ENCODE measurements at regions not wholly inside any gene's neighbourhood (a gene's known extent, or its start where the extent isn't known, plus 50 kb on each side); places are given as distances from the start of the nearest gene placed in this dataset.

DNA sequence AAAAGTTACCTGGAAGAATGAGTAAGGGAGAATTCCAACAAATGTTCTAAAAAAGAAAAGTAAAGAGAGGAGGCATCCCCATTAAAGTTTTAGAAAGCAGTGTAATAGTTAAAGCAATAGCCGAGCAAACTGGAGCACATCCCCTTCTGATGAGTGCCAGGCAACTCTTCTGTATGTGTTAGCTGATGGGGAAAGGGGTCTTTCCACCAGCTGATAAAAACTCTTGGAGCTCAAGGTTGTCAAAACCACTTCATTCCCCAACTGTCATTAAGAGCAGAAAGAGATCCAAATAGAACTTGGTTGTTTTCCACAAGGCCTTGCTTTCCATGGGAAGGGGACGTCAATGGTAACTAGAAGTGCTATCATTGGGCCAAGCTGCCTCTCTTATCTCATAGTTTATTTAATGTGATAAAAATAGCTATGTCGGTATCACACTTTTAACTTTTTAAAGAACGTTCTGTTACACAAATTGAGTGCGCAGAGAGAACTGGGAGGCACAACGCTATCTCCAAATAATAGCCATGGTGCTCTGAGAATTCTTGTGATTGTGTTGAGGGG lies 116.9 kb downstream of the POLR2M start:
- DNase-seq (ENCODE audit: low read depth in 3 of 3): no peak

GRCh38 chr15:57824186-57824585 lies 117.7 kb downstream of the POLR2M start:
- DNase-seq (ENCODE audit: low read depth in 3 of 3): no peak

GRCh38 chr15:57827021-57827420 lies 120.5 kb downstream of the POLR2M start:
- DNase-seq (ENCODE audit: low read depth in 3 of 3): no peak

- DNase-seq (ENCODE audit: low read depth in 3 of 3): no peak
Measured at GRCh38 chr15:57827971-57828370, 121.5 kb downstream of the POLR2M start.

DNA sequence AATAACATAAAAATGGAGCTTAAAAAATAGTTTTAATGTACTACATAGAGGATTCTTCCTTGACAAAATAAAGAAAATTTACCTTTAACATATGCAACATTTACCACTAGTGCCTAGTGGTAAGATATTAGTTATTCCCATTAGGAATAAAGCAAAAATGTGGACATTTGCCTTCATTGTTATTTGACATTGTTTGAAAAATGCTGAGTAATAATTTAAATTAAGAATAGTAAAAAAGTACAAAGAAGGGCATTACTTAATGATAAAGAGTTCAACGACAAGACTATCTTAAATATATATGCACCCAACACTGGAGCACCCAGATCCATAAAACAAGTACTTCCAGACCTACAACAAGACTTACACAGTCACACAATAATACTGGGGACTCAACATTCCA lies 125.7 kb downstream of the POLR2M start:
- DNase-seq (ENCODE audit: low read depth in 3 of 3): no peak

DNA sequence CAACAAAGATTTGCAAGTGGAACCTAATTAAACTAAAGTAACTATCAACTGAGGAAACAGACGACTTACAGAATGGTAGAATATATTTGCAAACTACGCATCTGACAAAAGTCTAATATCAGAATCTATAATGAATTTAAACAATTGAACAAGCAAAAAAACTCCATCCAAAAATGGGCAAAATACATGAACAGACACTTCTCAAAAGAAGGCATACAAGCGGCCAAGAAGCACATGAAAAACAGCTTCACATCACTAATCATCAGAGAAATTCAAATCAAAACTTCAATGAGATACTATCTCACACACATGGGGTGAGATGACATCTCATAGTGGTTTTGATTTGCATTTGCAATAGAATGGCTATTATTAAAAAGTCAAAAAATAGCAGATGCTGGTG lies 128.6 kb downstream of the POLR2M start:
- DNase-seq (ENCODE audit: low read depth in 3 of 3): no peak

DNA sequence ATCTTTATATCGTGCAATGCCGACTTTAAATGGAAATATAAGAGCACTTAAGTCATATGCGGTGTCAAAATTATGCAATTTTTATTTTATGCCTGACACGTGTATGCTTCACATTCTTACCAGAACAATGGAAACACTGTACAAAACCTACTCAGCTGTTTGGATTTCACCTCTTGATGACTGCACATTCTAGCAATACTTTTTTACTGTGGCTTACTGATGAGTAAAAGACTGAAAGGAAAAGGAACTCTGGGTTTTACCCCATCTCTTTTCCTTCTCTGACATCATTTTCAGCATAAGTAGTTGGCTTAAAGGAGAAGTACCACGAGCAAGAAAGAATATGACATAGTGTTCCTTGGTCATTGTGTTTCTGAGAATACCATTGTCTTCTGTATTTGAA lies 142.8 kb downstream of the POLR2M start:
- no peak for DNase-seq (ENCODE audit: low read depth in 3 of 3)

DNA sequence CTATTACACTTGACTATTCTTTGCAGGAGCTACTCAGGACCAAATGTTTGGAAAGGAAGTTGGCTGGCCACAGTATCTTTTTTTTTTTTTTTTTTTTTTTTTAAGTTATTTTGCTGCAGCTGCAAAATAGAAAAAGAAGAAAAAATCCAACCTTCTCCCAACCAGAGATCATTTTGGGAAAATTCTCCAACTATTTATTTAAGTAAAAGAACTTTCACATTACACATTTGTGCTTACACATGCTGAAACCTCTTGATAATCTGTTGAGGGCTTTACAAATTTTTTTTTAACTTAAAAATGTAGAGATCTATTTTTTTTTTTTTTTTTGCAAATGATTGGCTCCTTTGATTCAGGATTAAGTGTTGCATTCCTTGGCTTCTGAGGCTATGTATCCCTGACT lies 148.0 kb downstream of the POLR2M start:
- DNase-seq (ENCODE audit: low read depth in 3 of 3): no peak

DNA sequence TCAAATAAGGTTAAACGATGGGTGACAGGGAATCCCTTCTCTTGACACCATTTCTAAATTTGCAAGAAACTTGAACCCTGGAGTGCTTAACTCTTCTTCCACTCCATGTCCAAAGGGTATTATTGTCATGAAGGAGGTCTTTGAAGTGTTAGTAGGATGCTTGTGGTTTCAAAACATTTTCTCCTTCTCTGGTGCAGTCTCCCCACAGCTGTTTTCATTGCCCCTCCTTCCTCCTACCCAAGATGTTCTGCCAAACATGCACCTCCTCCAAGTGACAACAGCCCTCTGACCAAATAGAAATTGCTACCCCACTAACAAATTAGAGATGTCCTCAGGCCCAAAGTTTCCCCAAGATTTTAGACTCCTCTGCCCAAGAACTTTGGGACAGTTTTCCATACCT lies 151.4 kb downstream of the POLR2M start:
- DNase-seq (ENCODE audit: low read depth in 3 of 3): no peak

GRCh38 chr15:57859130-57859685 lies 152.7 kb downstream of the POLR2M start:
- DNase-seq (ENCODE audit: low read depth in 3 of 3): no peak

DNA sequence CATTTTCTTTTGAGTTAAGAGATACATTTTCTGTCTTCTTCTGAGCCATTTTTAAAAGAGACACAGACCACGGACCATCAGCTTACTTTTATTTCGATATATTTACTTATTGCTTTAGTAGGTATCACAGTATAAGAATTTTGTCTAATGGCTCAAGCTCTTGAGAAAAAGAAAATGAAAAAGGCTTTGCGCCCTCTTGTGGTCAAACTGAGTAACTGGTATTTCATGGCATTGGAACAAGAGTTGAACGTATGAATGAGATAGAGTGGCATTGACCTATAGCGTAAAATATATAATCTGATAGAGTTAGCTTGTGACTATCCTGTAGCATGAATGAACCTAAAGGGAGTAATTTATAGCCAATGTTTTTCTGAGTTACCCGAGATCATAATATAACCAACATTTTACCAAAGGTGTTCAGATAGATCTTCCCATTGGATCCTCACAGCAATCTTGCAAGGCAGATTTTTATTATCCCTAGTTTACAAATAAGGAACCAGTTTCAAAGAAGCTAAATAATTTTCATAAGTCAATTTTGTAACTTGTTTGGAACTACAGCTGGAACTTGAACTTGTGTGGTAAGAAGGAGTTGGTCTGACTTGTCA lies 154.6 kb downstream of the POLR2M start:
- no peak for DNase-seq (ENCODE audit: low read depth in 3 of 3)

DNA sequence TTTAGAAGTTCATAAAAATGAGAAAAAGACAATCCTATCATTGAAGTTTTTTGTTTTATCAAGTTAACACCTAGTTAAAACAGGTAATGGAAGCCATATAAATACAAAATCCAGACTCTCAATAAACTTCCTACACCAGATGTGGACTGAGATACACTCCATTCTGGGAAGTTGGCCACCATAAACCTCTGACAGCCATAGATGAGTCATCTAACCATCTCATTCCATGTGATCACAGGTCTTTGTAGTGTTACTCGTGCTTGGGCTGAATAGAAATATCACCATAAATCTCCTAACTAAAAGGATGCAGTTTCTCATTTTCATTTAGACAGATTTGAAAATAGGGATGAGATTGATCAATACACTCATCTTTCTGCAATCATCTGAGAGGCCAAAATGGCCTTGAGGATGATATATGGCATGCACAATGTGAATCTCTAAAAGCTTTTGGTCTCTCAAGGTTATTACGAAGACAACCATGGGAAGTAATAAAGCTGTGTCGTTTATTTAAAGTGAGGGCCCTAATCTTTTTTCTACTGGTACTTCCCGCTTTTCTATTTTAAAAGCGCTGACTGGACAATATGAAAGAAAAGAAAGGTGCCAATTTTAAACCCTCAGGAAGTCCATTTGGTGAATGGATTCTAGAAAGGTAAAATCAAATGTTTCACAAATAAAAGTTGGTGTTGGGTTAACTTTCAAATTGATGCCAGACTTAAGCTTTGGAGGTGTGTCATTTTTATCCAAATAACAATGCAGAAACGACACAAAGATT lies 155.5 kb downstream of the POLR2M start:
- no peak for DNase-seq (ENCODE audit: low read depth in 3 of 3)

- DNase-seq (ENCODE audit: low read depth in 3 of 3): no peak
Measured at GRCh38 chr15:57862761-57863160, 156.2 kb downstream of the POLR2M start.

GRCh38 chr15:57865294-57865693 lies 158.8 kb downstream of the POLR2M start:
- no peak for DNase-seq (ENCODE audit: low read depth in 3 of 3)

DNA sequence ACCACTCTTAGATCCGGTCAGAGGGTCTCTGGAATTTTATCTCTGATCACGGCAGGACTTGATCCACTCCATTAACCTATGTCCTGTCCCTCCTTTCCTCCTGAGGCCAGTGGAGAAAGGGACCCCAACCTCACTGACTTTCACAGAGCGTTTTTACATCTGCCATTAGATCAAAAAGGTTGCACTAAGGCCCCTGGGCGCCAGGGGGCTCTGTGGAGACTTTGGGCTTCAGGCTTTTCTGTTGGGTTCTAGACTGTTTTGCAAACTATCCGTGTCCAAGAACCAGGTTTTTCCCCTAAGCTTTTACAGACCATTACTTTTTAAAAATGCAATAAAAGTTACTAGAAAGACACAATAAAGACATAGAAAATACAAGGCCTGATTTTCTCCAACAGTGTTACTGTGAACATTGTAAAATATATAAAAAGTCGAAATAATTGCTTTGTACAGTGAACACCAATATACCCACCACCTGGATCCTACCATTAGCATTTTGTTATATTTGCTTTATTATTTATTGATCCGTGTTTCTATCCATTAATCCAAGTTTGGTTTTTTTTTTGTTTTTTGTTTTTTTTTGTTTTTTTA lies 159.7 kb downstream of the POLR2M start:
- peak in 2 of 3 experiments; percentile 4 to 29 for DNase-seq (ENCODE audit: low read depth in 3 of 3)

- no peak for DNase-seq (ENCODE audit: low read depth in 3 of 3)
Measured at GRCh38 chr15:57867970-57868798, 161.7 kb downstream of the POLR2M start.

DNA sequence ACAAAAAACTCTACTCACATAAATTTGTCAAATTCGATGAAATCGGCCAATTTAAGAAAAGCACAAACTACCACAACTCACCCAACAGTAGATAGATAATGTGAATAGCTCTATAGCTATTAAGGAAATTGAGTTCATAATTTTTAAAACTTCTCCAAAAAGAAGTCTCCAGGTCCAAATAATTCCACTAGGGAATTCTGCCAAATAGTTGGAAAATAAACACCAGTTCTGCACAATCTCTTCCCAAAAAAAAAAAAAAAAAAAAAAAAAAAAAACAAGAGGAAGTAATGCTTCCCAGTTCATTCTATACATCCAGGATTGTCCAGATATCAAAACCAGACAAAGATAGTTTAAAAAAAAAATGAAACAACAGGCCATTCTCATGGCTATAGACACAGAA lies 164.2 kb downstream of the POLR2M start:
- DNase-seq (ENCODE audit: low read depth in 3 of 3): no peak

DNA sequence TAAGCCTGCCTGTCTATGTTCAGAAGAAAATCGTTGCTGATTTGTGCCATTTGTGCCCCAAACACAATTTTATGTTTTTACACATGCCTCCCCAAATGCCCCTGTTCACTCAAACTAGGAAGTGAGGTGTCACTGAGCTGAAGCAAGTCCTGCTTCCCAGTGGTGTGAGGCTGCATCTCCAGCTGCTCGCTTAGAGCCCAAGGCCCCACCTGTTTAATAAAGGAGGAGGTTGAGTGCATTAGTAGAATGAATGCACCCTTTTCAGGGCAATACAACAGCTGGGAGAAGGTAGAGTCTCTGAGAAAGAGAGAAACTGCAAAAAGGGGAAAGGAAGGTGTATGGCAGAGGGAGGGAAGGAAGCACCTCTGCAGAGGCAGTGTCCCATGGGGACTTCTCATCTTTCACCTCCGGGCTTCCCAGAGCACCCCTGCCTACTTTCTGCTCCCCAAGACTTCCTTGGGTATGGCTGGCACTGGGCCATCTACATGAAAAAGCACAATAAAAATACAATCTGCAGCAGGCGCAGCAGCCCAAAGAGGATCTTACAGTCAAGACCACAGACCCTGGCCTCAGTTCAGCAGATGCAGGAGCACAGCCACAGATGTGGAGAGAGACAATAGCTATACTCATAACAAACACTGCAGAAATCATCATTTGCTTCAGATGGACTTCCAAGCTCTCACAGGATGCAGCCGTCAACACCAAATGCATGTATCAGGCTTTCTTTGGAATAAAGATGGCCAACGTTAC lies 165.9 kb downstream of the POLR2M start:
- DNase-seq (ENCODE audit: low read depth in 3 of 3): no peak

DNA sequence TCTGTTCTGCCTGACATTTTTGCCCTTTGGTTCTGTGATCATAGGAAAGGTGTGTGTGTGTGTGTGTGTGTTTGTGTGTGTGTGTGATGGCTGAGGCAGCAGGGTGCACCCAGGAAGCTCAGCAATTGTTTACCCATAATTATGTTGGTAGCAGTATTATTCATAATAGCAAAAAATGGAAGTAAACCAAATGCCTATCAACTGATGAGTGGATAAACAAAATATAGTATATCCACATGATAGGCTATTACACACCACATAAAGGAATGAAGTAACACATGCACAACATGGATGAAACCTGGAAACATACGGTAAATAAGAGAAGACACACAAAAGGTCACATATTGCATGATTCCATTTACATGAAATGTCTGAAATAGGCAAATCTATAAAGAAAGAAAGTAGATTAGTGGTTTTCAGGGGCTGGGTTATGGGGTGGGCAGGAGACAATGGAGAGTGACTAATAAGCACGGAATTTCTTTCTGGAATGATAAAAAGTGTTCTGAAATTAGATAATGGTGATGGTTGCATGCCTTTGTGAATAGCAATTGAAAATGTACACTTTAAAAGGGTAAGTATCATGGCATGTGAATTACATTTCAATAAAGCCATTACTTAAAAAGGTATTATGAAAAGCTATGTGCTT lies 167.2 kb downstream of the POLR2M start:
- DNase-seq (ENCODE audit: low read depth in 3 of 3): no peak

DNA sequence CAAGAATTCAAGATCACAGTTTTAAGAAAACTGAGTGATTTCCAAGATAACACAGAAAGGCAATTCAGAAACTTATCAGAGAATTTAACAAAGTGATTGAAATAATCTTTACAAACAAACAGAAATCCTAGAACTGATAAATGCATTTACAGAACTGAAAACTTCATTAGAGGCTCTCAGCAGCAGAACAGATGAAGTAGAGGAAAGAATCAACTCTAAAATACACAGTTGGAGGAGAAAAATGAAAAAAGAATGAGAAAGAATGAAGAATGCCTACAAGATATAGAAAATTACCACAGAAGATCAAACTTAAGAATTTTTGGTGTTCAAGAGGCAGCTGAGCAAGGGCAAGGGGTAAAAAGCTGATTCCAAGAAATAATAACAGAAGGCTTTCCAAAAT lies 168.8 kb downstream of the POLR2M start:
- no peak for DNase-seq (ENCODE audit: low read depth in 3 of 3)

DNA sequence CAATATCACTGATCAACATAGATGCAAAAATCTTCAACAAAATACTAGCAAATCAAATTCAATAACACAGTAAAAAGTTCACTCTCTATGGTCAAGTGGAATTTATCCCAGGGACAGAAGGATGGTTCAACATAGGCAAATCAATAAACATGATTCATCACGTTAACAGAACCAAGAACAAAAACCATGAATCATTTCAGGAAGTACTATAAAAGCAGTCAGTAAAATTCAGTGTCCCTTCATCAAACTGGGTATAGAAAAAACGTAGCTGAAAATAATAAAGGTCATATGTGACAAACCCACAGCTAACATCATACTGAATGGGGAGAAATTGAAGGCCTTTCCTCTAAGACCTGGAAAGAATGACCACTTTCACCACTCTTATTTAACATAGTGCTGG lies 172.1 kb downstream of the POLR2M start:
- no peak for DNase-seq (ENCODE audit: low read depth in 3 of 3)

Data from stimulated activated CD4-positive, alpha-beta T cell treated with anti-CD3 and anti-CD28 coated beads, TNF-alpha, amount 100 ng/mL, for 4 hours (primary cell).